ENCODE measurements at regions not wholly inside any gene's neighbourhood (a gene's known extent, or its start where the extent isn't known, plus 50 kb on each side); places are given as distances from the start of the nearest gene placed in this dataset.

GRCh38 chr14:96940009-96940408 lies 142.8 kb downstream of the VRK1 start:
- TF ChIP-seq, protein P1, sequence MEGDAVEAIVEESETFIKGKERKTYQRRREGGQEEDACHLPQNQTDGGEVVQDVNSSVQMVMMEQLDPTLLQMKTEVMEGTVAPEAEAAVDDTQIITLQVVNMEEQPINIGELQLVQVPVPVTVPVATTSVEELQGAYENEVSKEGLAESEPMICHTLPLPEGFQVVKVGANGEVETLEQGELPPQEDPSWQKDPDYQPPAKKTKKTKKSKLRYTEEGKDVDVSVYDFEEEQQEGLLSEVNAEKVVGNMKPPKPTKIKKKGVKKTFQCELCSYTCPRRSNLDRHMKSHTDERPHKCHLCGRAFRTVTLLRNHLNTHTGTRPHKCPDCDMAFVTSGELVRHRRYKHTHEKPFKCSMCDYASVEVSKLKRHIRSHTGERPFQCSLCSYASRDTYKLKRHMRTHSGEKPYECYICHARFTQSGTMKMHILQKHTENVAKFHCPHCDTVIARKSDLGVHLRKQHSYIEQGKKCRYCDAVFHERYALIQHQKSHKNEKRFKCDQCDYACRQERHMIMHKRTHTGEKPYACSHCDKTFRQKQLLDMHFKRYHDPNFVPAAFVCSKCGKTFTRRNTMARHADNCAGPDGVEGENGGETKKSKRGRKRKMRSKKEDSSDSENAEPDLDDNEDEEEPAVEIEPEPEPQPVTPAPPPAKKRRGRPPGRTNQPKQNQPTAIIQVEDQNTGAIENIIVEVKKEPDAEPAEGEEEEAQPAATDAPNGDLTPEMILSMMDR (conservative IDR thresholded peaks at IDR 0.05) = no peak
- no peak for TF ChIP-seq ZFX (IDR thresholded peaks at IDR 0.05)
